ENCODE measurements at regions not wholly inside any gene's neighbourhood (a gene's known extent, or its start where the extent isn't known, plus 50 kb on each side); places are given as distances from the start of the nearest gene placed in this dataset.

DNA sequence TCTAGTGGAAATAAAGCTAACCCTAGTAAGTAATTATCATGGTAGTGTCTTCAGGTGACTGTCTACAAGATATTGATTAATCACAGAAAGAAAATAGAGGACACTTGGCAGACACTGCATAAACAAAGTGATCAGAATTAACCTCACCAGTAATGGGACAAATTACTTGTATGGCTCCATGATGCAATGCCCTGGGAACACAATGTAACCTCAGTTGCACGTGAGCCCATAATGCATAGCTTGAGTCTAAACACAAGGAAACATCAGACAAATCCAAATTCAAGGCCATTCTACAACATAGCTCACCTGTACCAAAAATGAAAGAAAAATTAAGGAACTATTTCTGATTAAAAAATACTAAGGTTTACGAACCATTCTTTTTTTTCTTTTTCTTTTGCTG lies 92.4 kb upstream of the SSTR4 start:
- H3K4me3 ChIP-seq = no peak overlapping the region
- in situ Hi-C loops (cut with MboI) (no loop called here), intact Hi-C loops (cut with micrococcal nuclease; ENCODE audit: unreplicated experiment) (no loop called here)
- ChIA-PET POLR2A (no interaction called here), RAD21 (ENCODE audit: unreplicated experiment) (no interaction called here), SMC1A (ENCODE audit: uncharacterized antibody, unreplicated experiment) (interaction anchor here (1.7 to 2.5 kb wide), 3 partner anchors 12 to 21 kb away, joined by 4 to 6 read pairs (median 6); no protein-coding TSS in a partner anchor), CTCF (no interaction called here)
- BruUV-seq (replicated peaks) = no TSS peak
- H3K9ac ChIP-seq (ENCODE audit: control insufficient read depth, insufficient read depth, low read length) = no peak overlapping the region
- ATAC-seq = no peak
- no peaks in the 10 kb centered on the region for H3K79me2 ChIP-seq (ENCODE audit: control insufficient read depth, insufficient read depth, low read length)
- peaks cover 0 to 2% of the 10 kb centered on the region in 2 experiments; a peak in 2 of 4 replicates for H3K27me3 ChIP-seq (replicated peaks in 1 of 2; ENCODE audit: control insufficient read depth in 2 of 2, insufficient read depth in 2 of 2, low read length in 1 of 2)
- no peak for FAIRE-seq
- no peak for DNase-seq (ENCODE audit: low read depth, low spot score)
- WGBS (ENCODE audit: insufficient coverage, insufficient replicate concordance, low lambda C conversion rate, missing lambda C conversion rate) = 13% methylated on average over 2 of the region's 2 CpGs
- H3K9me3 ChIP-seq (replicated peaks; ENCODE audit: control insufficient read depth, insufficient read depth, low read length) = no peaks in the 10 kb centered on the region
- no peaks in the 10 kb centered on the region for H4K20me1 ChIP-seq (ENCODE audit: control insufficient read depth, insufficient read depth)
- H3K27ac ChIP-seq (ENCODE audit: control insufficient read depth, insufficient read depth) = no peak overlapping the region
- H3K4me2 ChIP-seq (ENCODE audit: control insufficient read depth, insufficient read depth) = no peak overlapping the region
- no peak overlapping the region for H2AFZ ChIP-seq (ENCODE audit: control insufficient read depth, low read depth, low read length)
- H3K36me3 ChIP-seq (ENCODE audit: control insufficient read depth in 2 of 2, insufficient read depth in 2 of 2, low read length in 1 of 2) = no peaks in the 10 kb centered on the region
- H3K4me1 ChIP-seq (ENCODE audit: control insufficient read depth, insufficient read depth, low read length) = no peaks in the 10 kb centered on the region
- TF ChIP-seq NR2C1 (IDR thresholded peaks at IDR 0.05) (no peak), USF2 (IDR thresholded peaks at IDR 0.05; ENCODE audit: borderline replicate concordance, low read depth, low read length) (no peak), GATAD2B (conservative IDR thresholded peaks at IDR 0.05; ENCODE audit: low read depth) (no peak), NFIC (IDR thresholded peaks at IDR 0.05; ENCODE audit: low read depth, low read length) (no peak), EZH2 (IDR thresholded peaks at IDR 0.05; ENCODE audit: borderline replicate concordance, control insufficient read depth, low read depth, low read length) (no peak), MEF2B (IDR thresholded peaks at IDR 0.05; ENCODE audit: partially characterized antibody, poor library complexity, severe bottlenecking) (no peak), CBX3 (IDR thresholded peaks at IDR 0.05; ENCODE audit: borderline replicate concordance, low read depth) (no peak), MYC (IDR thresholded peaks at IDR 0.05; ENCODE audit: insufficient read depth, insufficient read length, insufficient replicate concordance, low read length, severe bottlenecking) (no peak), SRF (IDR thresholded peaks at IDR 0.05; ENCODE audit: low read depth in 2 of 2, low read length in 2 of 2) (no peak), SIX5 (IDR thresholded peaks at IDR 0.05; ENCODE audit: low read depth, low read length, severe bottlenecking) (no peak), RB1 (IDR thresholded peaks at IDR 0.05; ENCODE audit: borderline replicate concordance) (no peak), CREB1 (IDR thresholded peaks at IDR 0.05; ENCODE audit: low read depth) (no peak), POLR2AphosphoS2 (IDR thresholded peaks at IDR 0.05; ENCODE audit: low read depth, low read length) (no peak), CEBPZ (IDR thresholded peaks at IDR 0.05; ENCODE audit: low read depth, low read length) (no peak), HDAC6 (IDR thresholded peaks at IDR 0.05; ENCODE audit: unreplicated experiment) (no peak), RELA (IDR thresholded peaks at IDR 0.05; ENCODE audit: borderline replicate concordance, partially characterized antibody) (no peak), CHD4 (IDR thresholded peaks at IDR 0.05) (no peak)
- TF ChIP-seq, protein P1, sequence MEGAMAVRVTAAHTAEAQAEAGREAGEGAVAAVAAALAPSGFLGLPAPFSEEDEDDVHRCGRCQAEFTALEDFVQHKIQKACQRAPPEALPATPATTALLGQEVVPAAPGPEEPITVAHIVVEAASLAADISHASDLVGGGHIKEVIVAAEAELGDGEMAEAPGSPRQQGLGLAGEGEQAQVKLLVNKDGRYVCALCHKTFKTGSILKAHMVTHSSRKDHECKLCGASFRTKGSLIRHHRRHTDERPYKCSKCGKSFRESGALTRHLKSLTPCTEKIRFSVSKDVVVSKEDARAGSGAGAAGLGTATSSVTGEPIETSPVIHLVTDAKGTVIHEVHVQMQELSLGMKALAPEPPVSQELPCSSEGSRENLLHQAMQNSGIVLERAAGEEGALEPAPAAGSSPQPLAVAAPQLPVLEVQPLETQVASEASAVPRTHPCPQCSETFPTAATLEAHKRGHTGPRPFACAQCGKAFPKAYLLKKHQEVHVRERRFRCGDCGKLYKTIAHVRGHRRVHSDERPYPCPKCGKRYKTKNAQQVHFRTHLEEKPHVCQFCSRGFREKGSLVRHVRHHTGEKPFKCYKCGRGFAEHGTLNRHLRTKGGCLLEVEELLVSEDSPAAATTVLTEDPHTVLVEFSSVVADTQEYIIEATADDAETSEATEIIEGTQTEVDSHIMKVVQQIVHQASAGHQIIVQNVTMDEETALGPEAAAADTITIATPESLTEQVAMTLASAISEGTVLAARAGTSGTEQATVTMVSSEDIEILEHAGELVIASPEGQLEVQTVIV (IDR thresholded peaks at IDR 0.05; ENCODE audit: borderline replicate concordance, partially characterized antibody) = no peak

Data from GM12878 (cell line).